ENCODE measurements at regions not wholly inside any gene's neighbourhood (a gene's known extent, or its start where the extent isn't known, plus 50 kb on each side); places are given as distances from the start of the nearest gene placed in this dataset.

DNA sequence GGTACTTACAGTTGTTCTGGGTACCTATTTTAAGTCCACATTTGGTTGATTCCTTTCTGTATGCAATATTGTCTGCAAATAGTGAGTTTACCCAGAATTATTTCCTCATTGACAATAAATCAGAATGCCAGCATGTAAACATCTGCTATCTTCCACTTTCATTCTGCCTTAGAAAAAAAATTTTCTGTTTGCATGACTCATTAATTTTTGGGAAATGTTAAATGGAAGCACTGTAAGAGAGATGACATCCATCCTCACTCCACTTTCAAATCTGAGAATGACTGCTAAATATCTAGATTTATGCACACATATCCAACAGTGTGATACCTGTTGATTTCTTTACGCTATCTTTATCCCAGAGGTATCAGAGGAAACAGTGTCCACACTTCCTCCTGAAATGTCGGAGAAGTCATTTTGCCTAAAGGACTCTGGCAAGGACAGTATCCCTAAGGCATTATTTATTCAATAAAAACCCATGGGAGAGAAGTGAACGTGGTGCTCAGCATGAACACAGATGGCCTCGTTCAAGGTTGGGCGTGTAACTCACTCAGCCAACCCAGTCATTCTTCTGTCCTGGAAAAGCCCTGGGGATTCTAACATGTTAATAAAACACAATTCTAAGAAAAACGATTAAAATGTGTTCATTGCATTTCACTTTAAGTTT is 780.9 kb downstream of the QKI start:
- FAIRE-seq = no peak

DNA sequence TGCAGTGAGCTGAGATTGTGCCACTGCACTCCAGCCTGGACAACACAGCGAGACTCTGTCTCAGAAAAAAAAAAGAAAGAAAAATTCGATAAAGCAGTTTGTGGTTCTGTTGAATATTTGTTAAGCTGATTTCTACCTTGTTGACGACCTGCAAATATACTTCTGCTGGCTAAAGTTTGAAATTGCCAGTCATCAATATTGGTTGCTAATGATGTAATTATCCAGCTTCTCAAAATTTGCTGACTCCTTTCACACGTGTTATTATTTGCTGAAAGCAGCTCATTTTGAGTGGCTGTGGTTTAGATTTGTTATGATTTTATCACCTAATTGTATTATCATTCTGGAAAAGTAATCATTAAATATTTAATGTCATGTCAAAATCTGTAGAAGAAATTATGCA is 774.3 kb downstream of the QKI start:
- no peak for FAIRE-seq

DNA sequence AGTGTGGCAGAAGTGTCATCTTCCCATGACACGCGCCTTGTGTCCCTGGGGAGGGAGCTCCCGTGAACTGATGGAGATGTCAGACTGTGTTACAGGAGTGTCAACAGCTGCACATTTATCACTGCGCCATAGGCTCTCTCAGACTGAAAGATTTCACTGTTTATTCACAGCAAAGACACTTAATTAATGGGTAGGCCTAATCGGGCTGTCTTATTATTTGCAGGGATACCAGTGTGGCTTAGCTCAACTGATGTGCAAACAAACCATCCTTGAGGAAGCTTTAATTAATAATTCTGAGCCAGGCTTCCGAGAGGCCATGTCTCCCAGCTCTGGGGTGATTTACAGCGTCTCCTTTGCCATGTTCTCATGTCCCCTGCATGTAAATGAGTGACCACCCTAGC is 771.0 kb downstream of the QKI start:
- no peak for FAIRE-seq

DNA sequence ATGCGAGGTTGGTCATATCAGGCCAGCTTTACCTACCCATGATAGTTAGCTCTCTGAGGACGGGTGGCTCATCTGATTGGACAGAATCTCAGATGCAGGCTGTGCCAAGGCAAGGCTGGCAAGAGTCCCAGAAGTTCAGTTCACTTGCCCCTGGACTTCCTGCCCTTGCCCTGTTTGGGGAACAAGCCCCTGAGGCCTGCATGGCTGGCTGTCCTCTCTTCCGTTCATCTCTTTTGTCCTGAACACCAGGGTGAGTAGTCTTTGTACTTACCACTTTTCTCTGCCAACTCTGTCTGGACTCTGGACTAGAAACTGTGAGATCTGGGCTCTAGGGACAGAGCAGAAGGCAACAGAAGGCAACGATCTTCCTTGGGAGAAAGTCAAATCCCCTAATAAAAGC is 769.9 kb downstream of the QKI start:
- FAIRE-seq = no peak

DNA sequence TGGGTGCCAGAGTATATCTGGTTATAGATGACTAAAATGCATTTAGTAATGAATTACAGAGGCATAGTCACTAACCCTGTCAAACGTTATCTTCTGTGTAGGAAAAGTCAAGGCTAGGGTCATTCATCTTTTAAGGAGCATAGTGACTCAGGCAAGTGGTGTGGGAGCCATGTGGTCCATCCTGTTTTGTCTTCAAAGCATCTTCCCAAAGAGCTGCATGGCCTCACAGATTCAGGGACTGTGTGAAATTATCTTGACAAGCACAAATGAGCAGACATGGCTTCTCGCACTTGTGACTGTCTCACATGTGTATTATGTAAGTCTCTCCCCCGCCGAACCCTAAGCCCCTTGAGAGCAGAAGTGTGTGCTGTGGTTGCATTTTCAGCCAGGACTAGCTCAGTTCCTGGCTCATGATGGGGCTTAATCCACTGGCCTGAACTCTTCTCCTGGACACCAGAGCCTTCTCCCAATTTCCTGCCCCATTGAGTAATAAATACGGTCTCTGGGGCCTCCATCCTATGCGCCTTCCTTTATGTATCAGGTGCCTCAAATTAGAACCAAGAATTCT is 769.1 kb downstream of the QKI start:
- FAIRE-seq = no peak

DNA sequence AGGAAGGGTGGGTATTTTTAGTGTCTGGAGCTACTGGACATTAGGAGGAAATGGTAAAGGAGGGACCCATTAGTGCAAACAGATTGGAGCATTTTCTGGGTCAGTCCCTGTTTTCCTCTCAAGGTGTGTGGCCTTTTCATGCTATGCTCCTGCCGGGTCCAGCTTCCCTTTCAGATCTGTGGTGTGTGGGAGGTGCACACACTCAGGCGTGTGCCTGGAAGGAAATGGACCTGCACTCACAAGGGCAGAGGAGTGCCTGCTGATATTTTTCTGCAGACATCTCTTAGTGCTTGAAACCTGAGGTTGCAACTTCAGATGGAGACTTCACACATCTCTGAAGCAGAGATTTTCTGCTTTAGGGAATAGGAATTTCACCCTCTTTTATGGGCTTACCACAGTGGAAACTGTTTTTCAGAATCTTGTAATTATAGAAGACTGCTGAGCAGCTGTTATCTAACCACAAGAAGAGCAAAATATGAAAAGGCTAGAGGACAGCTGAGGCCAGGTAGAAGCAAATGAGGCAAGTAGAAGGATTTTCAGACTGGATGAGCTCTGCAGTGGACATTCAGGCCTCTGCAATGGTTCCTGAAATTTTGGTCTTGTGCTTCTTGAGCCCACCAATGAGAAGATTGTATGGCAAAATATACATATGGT is 764.3 kb downstream of the QKI start:
- no peak for FAIRE-seq

DNA sequence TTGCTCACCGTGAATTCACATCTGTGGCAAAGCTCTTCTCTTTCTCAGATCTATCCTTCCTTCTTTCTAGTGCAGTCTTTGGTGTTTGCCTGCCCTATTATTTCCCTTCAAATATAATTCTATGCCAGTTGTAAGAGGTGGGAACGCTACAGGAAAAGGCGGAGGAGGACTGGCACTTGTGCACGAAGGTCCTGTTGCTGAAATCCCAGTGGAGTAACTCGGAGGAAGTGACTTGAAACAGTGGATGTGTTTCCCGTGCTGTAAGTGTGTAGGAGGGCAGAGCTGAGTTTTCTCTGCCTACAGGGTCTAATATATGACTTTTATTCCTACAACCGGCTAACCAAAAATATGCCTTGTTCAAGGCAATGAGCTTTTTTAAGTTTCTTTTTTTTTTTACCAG is 754.8 kb downstream of the QKI start:
- FAIRE-seq = no peak

DNA sequence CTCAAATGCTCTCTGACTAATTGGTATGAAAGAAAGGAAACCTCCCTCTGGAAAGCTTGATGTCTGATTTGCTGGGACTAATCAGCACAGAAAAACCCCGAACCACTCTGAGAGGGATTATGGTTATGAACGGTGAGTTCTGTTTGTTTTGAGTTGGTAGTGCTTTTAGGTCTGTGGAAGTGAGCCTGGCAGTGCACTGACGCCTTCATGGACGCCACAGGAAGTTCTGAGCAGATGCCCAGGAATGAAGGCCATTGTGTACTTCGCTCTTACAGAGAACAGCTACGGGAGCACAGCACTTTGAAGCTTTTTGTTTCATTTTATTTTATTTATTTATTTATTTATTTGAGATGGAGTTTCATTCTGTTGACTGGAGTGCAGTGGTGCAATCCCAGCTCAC is 754.1 kb downstream of the QKI start:
- no peak for FAIRE-seq

DNA sequence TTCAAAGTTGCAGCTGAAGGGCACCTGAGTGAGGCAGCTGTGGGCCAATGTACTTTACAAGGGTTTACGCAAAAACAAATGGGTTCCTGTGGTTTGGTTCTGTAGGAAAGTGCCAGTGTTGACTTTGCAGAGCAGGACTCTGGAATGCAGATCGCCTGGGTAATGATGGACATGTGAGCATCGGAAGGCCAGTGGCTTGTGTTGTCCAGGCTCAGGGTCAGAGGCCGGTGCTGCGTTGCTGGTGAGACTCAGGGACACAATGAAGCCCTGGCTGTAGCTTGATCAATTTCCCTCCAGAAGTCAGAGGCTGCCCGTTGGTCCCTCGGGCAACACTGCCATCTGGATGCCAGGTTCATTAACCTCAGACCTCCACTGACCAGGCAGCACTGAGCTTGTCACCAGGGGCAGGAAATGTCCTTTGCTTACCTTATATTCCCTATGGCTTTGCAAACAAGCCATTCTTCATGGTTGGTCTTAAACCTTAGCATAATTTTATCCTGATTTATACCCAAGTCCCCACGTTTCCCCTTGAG is 753.4 kb downstream of the QKI start:
- FAIRE-seq = no peak

DNA sequence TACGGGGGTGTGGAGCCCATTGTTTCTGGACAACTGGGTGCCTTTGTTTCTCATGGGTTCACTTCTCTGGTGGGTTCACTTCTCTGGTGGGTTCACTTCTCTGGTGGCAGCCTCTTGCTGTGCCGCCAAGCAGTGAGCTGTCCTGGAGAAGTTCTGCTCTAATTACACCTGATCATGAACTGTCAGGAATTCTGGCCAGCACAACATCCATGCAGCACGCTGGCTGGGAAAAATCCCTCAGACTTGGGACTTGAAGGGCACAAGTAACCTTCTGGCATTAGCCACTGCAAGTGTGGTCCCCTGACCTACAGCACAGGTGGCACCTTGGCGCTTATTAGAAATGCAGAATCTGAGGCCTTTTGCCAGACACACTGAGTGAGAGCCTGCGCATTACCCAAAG is 752.5 kb downstream of the QKI start:
- FAIRE-seq = no peak

DNA sequence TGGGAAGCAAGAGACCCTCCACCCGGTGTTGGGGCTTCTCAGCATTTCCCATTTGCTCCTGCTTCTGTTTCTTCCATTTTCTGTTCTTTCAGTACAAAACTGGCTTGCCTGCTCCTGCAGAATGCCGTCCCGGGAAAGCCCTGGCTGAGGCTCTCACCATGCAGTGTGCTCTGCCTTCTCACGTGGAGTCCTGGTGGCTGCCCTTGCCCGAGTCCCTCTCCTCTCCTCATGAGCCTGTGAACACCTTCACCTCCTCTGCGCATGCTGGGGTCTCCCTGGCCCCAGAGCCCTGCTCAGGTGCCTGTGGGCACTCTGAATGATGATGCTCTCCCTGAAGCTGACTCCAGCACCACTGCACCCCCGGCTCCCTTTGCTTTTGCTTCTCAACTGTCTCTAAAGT is 752.0 kb downstream of the QKI start:
- FAIRE-seq = no peak

DNA sequence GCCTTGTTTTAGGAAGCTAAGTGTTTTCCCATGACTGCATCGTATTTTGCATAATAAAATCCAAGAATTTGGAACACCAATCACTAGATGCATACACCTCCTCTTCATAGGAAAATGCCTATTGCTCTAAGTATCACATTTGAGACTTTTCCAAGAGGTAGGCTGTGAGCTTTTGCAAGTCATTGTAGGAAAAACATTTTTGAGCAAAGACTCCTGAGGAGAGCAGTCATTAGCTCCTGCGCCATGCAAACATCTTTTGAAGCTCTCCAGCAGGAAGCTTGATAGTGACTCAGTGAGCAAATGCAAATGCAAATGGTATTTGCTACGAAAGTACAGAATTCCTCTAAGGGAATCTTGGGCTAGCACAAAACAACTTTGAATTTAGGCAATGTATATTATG is 750.4 kb downstream of the QKI start:
- no peak for FAIRE-seq

DNA sequence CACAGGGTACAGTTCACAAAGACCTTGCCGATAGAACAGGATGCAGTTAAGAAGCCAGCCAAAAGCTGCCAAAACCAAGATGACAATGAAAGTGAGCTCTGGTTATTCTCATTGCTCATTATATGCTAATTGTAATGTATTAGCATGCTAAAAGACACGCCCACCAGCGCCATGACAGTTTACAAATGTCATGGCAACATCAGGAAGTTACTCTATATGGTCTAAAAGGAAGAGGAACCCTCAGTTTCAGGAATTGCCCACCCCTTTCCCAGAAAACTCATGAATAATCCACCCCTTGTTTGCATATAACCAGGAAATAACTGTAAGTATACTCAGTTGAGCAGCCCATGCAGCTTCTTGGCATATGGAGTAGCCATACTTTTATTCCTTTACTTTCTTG is 748.7 kb downstream of the QKI start:
- FAIRE-seq = no peak

DNA sequence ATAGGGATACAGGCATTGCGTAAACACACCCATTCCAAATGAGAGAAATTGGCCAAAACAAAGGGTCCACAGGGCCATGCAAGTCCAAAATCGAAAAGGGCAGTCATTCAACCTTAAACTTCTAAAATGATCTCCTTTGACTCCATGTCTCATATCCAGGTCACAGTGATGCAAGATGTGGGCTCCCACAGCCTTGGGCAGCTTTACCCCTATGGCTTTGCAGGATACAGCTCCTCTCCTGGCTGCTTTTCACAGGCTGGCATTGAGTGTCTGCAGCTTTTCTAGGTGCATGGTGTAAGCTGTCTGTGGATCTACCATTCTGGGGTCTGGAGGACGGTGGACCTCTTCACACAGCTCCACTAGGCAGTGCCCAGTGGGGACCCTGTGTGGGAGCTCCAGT is 744.5 kb downstream of the QKI start:
- FAIRE-seq = no peak

DNA sequence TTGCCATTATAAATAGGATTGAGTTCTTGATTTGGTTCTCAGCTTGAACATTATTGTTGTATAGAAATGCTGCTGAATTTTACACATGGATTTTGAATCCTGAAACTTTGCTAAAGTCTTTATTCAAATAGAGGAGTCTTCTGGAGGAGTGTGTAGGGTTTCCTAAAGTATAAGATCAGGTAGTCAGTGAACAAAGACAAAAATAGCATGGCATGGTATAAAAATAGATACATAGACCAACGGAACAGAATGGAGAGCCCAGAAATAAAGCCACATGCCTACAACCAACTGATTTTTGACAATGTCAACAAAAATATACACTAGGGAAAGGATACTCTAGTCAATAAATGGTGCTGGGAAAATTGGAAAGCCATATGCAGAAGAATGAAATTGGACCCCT is 740.1 kb downstream of the QKI start:
- no peak for FAIRE-seq

DNA sequence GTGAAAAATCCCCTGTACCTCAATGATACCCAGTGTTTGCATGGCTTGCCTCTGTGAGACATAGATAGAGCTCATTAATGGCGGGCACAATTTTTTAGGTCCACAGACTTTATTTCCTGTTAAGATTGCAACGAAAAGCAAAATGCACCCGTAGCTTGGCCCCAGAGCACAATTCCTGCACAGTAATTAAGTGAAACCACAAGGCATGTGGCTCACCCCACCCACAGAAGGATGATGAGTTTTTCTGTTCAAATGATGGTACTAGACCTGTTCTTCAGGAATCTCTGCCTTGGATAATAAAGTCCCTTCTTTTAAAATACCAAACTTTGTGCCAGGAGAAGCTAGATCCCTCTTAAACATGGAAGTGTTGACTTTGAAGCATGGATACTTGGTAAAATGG is 738.1 kb downstream of the QKI start:
- FAIRE-seq = no peak

DNA sequence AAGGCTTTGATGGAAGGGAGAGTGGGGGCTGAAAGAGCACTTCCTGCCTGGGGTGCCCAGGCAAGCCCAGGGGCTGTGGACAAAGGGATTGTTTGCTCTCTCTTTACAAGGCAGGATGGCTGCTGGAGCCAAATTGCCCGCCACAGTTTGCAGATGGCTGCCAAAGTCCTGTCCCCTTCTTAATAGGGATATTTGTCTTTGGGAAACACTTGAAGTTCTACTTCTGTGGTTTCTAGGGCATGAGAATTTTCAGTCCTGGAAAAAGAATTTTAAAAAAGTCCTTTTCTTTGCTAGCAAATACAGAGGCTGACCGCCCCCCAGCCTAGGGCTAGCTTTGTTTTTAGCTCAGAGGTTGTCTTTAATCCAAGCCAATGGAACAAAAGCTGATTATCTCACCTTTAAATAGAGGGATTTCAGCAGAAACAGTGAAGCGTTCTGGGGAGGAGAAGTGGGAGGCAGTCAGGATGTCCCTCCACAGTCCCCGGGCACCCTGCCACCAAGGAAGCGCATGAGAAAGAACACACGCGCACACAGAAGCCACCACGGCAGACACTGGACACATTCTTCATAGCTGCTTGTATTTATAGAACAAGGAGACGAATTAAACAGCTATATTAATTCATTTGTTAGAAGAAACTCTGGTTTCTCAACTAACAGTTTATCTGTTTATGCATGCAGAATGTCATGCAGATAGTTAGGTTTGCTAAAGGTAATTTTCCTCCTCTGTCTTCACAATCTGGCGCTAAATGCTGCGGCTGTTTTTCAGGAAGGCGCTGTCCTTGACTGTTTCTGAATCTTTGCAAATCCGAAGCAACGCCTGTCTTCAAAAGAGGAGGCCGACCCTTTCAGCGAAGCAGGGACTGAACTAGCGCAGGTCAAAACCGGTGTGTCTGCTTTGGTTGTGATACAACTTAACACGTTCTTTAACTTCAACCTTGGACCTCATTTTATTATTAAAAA is 736.9 kb downstream of the QKI start:
- no peak for FAIRE-seq

DNA sequence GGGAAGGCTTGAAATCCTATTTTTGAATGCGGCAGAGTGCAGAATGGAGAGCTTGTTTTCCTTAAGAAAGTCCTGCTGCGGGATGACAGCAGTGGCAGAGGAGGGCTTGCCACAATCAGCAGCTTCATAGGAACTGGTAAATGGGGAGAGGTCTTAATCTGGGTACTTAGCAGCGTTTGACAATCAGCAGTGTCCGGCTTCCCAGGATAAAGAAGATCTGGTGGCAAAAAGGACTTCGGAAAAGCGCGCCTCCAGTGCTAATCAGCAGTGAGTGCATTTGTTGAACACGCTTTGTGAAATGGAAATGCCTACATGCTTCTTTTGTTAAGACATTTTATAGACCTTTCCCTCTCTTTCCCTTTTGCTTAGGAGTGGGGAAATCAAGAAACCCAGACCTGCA is 735.7 kb downstream of the QKI start:
- no peak for FAIRE-seq

DNA sequence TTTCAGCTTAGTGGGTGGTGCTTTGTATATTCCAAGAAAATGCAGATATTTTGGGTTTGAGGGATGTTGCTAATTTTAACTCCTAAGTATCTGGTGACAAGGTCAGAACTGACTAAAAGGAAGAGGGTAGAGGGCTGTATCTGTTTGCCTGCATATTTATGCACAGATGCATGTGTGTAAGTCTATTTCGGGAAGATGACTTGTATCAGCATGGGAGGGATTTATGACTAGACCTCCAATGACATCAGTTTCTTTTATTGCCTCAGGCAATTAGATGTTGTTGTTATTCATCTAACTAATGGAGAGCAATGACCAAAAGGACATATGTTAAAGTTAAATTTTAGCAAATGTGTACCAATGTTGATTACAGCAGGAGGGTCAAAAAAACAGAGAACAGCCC is 734.3 kb downstream of the QKI start:
- FAIRE-seq = no peak

DNA sequence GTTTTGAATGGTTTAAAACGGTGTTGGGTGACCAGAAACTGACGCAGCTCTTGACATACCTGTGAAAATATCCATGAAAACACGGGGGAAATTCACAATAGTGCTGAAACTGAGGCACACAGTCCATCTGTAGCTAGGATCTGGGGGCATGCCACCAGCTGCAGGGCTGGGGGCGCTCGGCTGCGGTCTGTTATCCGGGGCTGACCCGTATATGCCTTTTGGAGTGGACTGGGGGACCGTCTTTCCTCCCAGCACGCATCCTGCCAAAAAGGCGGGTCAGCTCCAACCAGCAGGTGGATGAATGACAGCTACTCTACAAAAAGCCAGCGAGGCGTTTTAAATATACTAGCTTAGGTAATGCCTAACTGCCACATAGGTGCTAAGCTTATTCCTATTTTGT is 729.8 kb downstream of the QKI start:
- no peak for FAIRE-seq

DNA sequence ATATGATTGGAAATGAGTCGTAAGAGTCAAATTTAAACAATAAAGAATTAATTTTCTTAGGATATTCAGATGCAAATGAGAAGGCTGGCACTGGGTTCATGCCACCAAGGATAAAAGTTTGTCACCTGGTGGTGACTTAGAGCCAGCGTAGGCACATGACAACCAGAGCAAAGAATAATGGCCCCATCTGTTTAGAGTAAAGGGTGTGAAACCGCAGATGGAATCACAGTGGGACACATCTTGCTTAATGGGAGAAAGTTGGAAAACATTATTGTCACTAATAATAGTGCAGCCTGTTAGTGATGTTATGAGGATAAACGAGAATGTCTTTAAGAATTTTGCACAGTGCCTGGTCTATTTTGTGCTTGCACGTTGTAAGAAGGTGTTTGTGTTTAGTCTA is 727.8 kb downstream of the QKI start:
- no peak for FAIRE-seq

DNA sequence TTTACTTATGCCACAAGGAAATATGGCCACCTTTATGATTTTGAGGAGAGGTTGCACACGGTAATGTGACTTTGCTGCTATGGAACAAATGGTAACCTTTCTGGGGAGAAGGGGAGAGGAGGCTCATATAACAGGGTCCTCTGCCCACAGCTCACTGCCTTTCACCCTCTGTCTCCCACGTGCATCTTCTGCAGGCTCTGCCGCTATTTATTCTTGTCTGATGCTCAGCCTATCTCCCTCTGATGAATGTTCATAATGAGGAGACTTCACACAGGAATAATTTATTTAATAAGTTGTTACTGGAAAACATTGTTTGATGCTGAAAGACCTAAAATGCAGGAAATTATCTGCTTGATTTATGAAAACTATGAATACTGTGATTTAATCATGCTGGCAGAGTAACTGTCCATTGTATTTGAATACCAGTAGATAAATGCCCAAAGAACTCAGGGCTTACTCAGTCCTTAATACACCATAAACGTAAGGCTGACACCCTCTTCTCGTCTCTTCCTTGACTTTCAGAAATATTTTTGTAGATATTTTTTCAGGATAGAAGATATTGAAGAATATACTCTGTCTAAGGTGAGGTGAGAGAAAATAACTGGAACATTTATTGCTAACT is 721.1 kb downstream of the QKI start:
- FAIRE-seq = no peak

DNA sequence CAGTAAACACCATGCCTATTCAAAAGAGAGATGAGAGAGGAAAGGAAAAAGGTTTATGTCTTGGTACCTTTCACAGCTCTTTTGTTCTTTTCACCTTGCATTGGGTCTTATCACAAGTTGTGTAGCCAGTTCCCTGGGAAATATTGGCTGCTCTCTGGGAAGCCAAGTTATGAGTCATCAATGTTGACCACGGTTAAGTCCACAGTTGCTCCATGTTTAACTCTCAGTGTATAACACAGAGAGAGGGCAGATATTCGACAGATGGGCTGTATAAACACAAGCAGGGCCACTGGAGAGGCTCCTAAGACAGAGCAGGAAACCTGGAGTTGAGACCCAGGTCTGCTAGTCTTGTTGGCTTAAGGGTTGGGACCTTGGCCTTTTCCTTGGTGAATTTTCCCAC is 718.6 kb downstream of the QKI start:
- no peak for FAIRE-seq

Measured in G401.6 (cell line).